ENCODE measurements at regions not wholly inside any gene's neighbourhood (a gene's known extent, or its start where the extent isn't known, plus 50 kb on each side); places are given as distances from the start of the nearest gene placed in this dataset.

- no peak overlapping the region for H3K27ac ChIP-seq
- no peak for TF ChIP-seq CTCF (conservative IDR thresholded peaks at IDR 0.05)
Observed at GRCh38 chr22:23387827-23388516, 192.1 kb downstream of the IGLL1 start.

- no peak overlapping the region for H3K27ac ChIP-seq
- no peak for TF ChIP-seq CTCF (conservative IDR thresholded peaks at IDR 0.05)
Observed at GRCh38 chr22:23386822-23387580, 193.1 kb downstream of the IGLL1 start.

GRCh38 chr22:23385678-23386631 is 194.1 kb downstream of the IGLL1 start:
- TF ChIP-seq CTCF (conservative IDR thresholded peaks at IDR 0.05) = peak; percentile 97
- H3K27ac ChIP-seq = peak overlapping the region; percentile 22; the same call in 1 of the 2 replicates

- TF ChIP-seq CTCF (conservative IDR thresholded peaks at IDR 0.05) = no peak
- no peak overlapping the region for H3K27ac ChIP-seq
Observed at GRCh38 chr22:23384923-23385677, 195.0 kb downstream of the IGLL1 start.

GRCh38 chr22:23384431-23384830 is 195.7 kb downstream of the IGLL1 start:
- H3K27ac ChIP-seq = no peak overlapping the region
- no peak for TF ChIP-seq CTCF (conservative IDR thresholded peaks at IDR 0.05)

- no peak overlapping the region for H3K27ac ChIP-seq
- no peak for TF ChIP-seq CTCF (conservative IDR thresholded peaks at IDR 0.05)
Observed at GRCh38 chr22:23383491-23384361, 196.4 kb downstream of the IGLL1 start.
